ENCODE measurements at regions not wholly inside any gene's neighbourhood (a gene's known extent, or its start where the extent isn't known, plus 50 kb on each side); places are given as distances from the start of the nearest gene placed in this dataset.

DNA sequence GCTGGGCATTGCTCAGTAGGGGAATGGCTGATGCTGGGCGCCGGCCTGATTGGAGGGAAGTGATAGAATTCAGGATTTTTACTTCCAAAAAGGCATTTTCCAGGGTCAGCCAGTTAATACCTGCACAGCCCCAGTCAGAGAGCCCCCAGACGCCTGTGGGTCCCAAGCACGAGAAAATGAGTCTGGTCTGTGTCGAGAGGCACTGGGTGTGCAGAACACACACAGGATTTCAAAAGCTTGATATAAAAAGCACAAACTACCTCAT, 164.6 kb upstream of the TNRC6C start:
- DNase-seq = no peak
- 75 to 91% (median 91%) methylated on average over 5 of the region's 5 CpGs for WGBS, 3 donors
- Histone ChIP-seq H3K27me3 (no peaks in the 10 kb centered on the region), H3K4me1 (ENCODE audit: insufficient read depth) (peaks cover 1% of the 10 kb centered on the region), H3K36me3 (no peaks in the 10 kb centered on the region), H3K9me3 (no peaks in the 10 kb centered on the region), H3K4me3 (no peak overlapping the region), H3K27ac (no peak overlapping the region)
- TF ChIP-seq, protein P1, sequence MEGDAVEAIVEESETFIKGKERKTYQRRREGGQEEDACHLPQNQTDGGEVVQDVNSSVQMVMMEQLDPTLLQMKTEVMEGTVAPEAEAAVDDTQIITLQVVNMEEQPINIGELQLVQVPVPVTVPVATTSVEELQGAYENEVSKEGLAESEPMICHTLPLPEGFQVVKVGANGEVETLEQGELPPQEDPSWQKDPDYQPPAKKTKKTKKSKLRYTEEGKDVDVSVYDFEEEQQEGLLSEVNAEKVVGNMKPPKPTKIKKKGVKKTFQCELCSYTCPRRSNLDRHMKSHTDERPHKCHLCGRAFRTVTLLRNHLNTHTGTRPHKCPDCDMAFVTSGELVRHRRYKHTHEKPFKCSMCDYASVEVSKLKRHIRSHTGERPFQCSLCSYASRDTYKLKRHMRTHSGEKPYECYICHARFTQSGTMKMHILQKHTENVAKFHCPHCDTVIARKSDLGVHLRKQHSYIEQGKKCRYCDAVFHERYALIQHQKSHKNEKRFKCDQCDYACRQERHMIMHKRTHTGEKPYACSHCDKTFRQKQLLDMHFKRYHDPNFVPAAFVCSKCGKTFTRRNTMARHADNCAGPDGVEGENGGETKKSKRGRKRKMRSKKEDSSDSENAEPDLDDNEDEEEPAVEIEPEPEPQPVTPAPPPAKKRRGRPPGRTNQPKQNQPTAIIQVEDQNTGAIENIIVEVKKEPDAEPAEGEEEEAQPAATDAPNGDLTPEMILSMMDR (IDR thresholded peaks at IDR 0.05) = no peak
- TF ChIP-seq EP300 (IDR thresholded peaks at IDR 0.05) (no peak), POLR2A (IDR thresholded peaks at IDR 0.05) (no peak)
- intact Hi-C loops (cut with DNase I) = no loop called here

DNA sequence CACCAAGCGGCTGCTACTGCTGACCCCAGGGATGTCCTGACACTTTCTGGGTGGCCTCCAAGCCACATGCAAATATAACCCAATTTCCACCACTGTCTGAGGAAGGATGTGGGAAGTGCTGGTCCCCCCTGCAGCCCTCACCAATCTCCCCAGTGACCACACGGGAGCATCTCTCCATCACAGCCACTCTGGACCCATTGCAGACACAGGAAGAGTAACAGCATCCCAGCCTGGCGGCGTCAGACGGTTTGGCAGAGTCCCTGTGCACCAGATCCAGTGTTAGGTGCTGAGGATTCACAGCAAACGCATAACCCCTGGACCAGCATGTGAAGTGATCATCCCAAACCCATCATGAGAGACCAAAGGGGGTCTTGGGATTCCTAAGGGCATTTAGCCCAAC, 163.7 kb upstream of the TNRC6C start:
- Histone ChIP-seq H3K4me1 (ENCODE audit: insufficient read depth) (peaks cover 1% of the 10 kb centered on the region), H3K27ac (no peak overlapping the region), H3K4me3 (no peak overlapping the region), H3K9me3 (no peaks in the 10 kb centered on the region), H3K27me3 (no peaks in the 10 kb centered on the region), H3K36me3 (no peaks in the 10 kb centered on the region)
- DNase-seq = no peak
- 66 to 76% (median 76%) methylated on average over 6 of the region's 6 CpGs for WGBS, 3 donors
- TF ChIP-seq EP300 (IDR thresholded peaks at IDR 0.05) (no peak), POLR2A (IDR thresholded peaks at IDR 0.05) (no peak)
- TF ChIP-seq, protein P1 (IDR thresholded peaks at IDR 0.05) = no peak
- intact Hi-C loops (cut with DNase I) = no loop called here

DNA sequence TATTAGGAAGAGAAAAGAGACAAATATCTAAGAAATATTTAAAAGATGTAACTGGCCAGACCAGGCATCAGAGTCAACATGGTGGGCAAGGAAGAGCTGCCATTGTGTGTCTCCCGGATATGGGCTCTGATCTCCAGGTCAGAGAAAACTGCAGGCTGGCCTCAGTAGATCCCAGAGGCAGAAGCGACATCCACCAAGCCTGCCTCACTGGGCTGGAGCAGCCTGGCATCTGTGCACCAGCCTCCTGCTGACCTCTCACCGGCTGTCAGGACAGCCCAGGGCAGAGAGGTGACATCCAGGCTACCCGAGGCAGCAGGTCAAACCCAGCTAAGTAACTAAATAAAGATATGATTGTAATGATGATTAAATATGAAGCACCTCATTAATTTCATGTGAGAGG, 162.8 kb upstream of the TNRC6C start:
- H3K36me3 ChIP-seq = no peaks in the 10 kb centered on the region
- H3K4me3 ChIP-seq = no peak overlapping the region
- no peak overlapping the region for H3K27ac ChIP-seq
- no peak for DNase-seq
- H3K4me1 ChIP-seq (ENCODE audit: insufficient read depth) = peaks cover 1% of the 10 kb centered on the region
- WGBS, 3 donors = 76 to 79% (median 77%) methylated on average over 4 of the region's 4 CpGs
- TF ChIP-seq EP300 (IDR thresholded peaks at IDR 0.05) (no peak), POLR2A (IDR thresholded peaks at IDR 0.05) (no peak)
- TF ChIP-seq, protein P1 (IDR thresholded peaks at IDR 0.05) = no peak
- H3K27me3 ChIP-seq = no peaks in the 10 kb centered on the region
- H3K9me3 ChIP-seq = no peaks in the 10 kb centered on the region
- intact Hi-C loops (cut with DNase I) = no loop called here

DNA sequence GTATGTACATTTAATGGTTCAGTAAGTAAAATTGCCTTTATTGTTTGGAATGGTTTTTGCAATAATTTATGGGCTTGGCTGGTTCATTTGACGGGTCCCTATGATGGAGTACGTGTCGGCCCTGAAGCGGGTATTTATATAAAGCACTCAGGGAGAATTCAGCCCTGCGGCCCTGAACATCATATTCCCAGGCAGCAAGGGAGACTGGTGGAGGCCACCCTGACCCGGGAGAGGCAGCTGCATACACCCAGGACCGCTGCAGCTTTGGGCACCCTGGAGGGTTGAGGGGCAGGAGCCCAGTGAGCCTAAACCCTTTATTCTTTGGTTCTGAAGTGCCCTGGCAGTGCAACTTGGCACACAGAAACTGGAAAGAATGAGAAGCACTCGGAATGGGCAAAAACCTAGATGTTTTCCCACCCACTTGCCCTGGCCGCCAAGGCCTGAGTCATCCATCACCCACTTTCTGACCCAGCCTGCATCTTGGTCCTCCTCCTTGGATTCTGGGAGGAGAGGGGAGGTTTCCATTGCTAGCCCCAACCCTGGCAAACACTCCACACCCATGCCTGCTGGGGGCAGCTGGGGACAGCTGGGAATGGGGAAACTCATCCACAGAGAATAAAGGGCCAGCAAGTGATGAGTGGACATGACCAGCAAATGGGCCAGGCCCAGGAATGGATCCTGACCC, 162.2 kb upstream of the TNRC6C start:
- Histone ChIP-seq H3K36me3 (no peaks in the 10 kb centered on the region), H3K27ac (no peak overlapping the region), H3K27me3 (no peaks in the 10 kb centered on the region), H3K4me1 (ENCODE audit: insufficient read depth) (peaks cover 1% of the 10 kb centered on the region), H3K9me3 (no peaks in the 10 kb centered on the region), H3K4me3 (no peak overlapping the region)
- DNase-seq = no peak
- 73 to 81% (median 76%) methylated on average over 9 of the region's 9 CpGs for WGBS, 3 donors
- TF ChIP-seq POLR2A (IDR thresholded peaks at IDR 0.05) = no peak
- intact Hi-C loops (cut with DNase I) = no loop called here

DNA sequence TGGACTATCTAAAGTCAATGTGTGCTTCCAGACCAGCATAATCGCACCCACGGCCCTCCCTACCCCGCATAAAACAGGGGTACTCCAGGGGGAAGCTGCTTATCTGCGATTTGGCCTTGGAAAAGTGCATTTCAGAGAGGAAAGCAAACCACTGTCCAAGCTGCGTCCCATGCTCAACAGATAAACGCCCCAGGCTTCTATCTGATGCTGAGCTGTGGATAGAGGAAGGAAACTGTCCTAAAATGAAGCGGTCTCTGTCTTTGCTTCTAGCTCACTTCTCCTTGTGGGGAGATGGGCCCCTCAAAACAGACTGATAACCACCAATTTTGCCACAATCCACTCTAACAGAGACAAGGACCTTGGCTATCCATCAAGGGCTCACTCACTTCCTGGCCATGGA, 160.5 kb upstream of the TNRC6C start:
- no peak for DNase-seq
- 15 to 43% (median 38%) methylated on average over 7 of the region's 7 CpGs for WGBS, 3 donors

More for the DNA sequence above, 160.5 kb upstream of the TNRC6C start:
- no peak overlapping the region for H3K27ac ChIP-seq
- no peak for TF ChIP-seq POLR2A (IDR thresholded peaks at IDR 0.05)
- no peak for TF ChIP-seq EP300 (IDR thresholded peaks at IDR 0.05)
- intact Hi-C loops (cut with DNase I) = no loop called here
- H3K4me1 ChIP-seq (ENCODE audit: insufficient read depth) = peaks cover 1% of the 10 kb centered on the region
- no peaks in the 10 kb centered on the region for H3K27me3 ChIP-seq
- no peak overlapping the region for H3K4me3 ChIP-seq
- H3K9me3 ChIP-seq = no peaks in the 10 kb centered on the region
- no peaks in the 10 kb centered on the region for H3K36me3 ChIP-seq
